HCT116 (cell line): ENCODE measurements at regions not wholly inside any gene's neighbourhood (a gene's known extent, or its start where the extent isn't known, plus 50 kb on each side); places are given as distances from the start of the nearest gene placed in this dataset.

Experiments used
- ATAC-seq: fragments of 200-7000 bp; cut with Tn5 transposase; 2 replicates; pipeline ENCODE4 v1.9.1; 2020; ENCODE audit warnings: mild to moderate bottlenecking, moderate library complexity
- BruUV-seq: library from RNA; stranded (reverse); fragments of 400-500 nt; replicated peaks from 2 replicates; lab custom pipeline; 2021; lab: Mats Ljungman, UMichigan
- CTCF ChIA-PET: fragments of 300-600 bp; sonication (Branson Sonifier 250); formaldehyde crosslinking; loops from one replicate; lab custom pipeline; 2021; ENCODE audit warnings: antibody characterized with exemption; lab: Charles Lee
- POLR2A ChIA-PET: fragments of 300-600, 350-600 bp; sonication (Branson Sonifier 250); formaldehyde crosslinking; loops from one replicate; lab custom pipeline; 2021; ENCODE audit warnings: antibody characterized with exemption; lab: Charles Lee
- RAD21 ChIA-PET, 2 experiments: fragments of 300-600 bp; sonication (Branson Sonifier 250); formaldehyde crosslinking; loops; one replicate each; lab custom pipeline; 2023; ENCODE audit warnings: low total read pairs in 2 of 2; ENCODE audit not compliant: uncharacterized antibody in 2 of 2, unreplicated experiment in 2 of 2, low non-redundant PET in 1 of 2; lab: Charles Lee
- DNase-seq: peaks from one replicate; pipeline ENCODE4 v3.0.0-alpha.2; 2010; ENCODE audit warnings: low read depth, low spot score
- H2AFZ ChIP-seq: fragments of 200-600 bp; shearing (Covaris generic), sonication (generic); 2 replicates; pipeline ENCODE4 v1.6.1; 2017; ENCODE audit warnings: low read depth, mixed run types, mixed read lengths, antibody characterized with exemption, low read length; ENCODE audit not compliant: poor library complexity, severe bottlenecking
- H3K27ac ChIP-seq: 2 replicates; pipeline ENCODE4 v1.5.1; 2012; ENCODE audit warnings: low read depth, low read length
- H3K27me3 ChIP-seq: fragments of 200-600 bp; sonication (generic); 2 replicates; pipeline ENCODE4 v1.6.1; 2016; ENCODE audit warnings: mixed run types, low read length, mixed read lengths; ENCODE audit not compliant: insufficient read depth
- H3K36me3 ChIP-seq, 2 experiments: fragments of 200-500 bp in 1 of 2; fragments of 200-600 bp in 1 of 2; sonication (Bioruptor generic) in 1 of 2; sonication (generic) in 1 of 2; 2 replicates each; pipeline versions ENCODE4 v1.5.1 to v1.6.1; 2014 to 2016; ENCODE audit warnings: low read length in 2 of 2, inconsistent platforms in 1 of 2, mixed read lengths in 1 of 2, mixed run types in 1 of 2; ENCODE audit not compliant: insufficient read depth in 2 of 2, control insufficient read depth in 1 of 2
- H3K4me1 ChIP-seq, 2 experiments: fragments of 200-600 bp in 1 of 2; sonication (generic) in 1 of 2; 2 replicates each; pipeline versions ENCODE4 v1.5.1 to v1.6.1; 2012 to 2017; ENCODE audit warnings: low read length in 2 of 2, inconsistent platforms in 1 of 2, mild to moderate bottlenecking in 1 of 2, mixed read lengths in 1 of 2, mixed run types in 1 of 2, moderate library complexity in 1 of 2; ENCODE audit not compliant: insufficient read depth in 2 of 2, control insufficient read depth in 1 of 2
- H3K4me2 ChIP-seq: fragments of 200-600 bp; sonication (generic); 2 replicates; pipeline ENCODE4 v1.6.1; 2017; ENCODE audit warnings: mixed run types, low read length, mixed read lengths
- H3K4me3 ChIP-seq, 2 experiments: fragments of 200-600 bp in 1 of 2; sonication (generic) in 1 of 2; replicated peaks in 1 of 2; 2 replicates each; pipeline ENCODE4 v1.5.1; 2011 to 2016; ENCODE audit warnings: low read length in 2 of 2, control low read depth in 1 of 2, low read depth in 1 of 2, mild to moderate bottlenecking in 1 of 2, mixed read lengths in 1 of 2, mixed run types in 1 of 2
- H3K79me2 ChIP-seq: fragments of 200-600 bp; sonication (generic); 2 replicates; pipeline ENCODE4 v1.6.1; 2017; ENCODE audit warnings: mild to moderate bottlenecking, mixed run types, low read length, moderate library complexity, mixed read lengths; ENCODE audit not compliant: insufficient read depth
- H3K9ac ChIP-seq: fragments of 200-600 bp; sonication (generic); 2 replicates; pipeline ENCODE4 v1.6.1; 2016; ENCODE audit warnings: low read length, mixed read lengths
- H3K9me2 ChIP-seq: fragments of 200-600 bp; sonication (generic), shearing (Covaris generic); 2 replicates; pipeline ENCODE4 v1.6.1; 2017; ENCODE audit warnings: mixed run types, mild to moderate bottlenecking, moderate library complexity; ENCODE audit not compliant: insufficient read depth
- H3K9me3 ChIP-seq, 2 experiments: fragments of 200-500 bp in 1 of 2; fragments of 200-600 bp in 1 of 2; sonication (Bioruptor generic) in 1 of 2; sonication (generic) in 1 of 2; 2 replicates each; pipeline ENCODE4 v1.6.1; 2014 to 2017; ENCODE audit warnings: low read length in 2 of 2, mixed read lengths in 2 of 2, inconsistent platforms in 1 of 2, low read depth in 1 of 2, mild to moderate bottlenecking in 1 of 2, mixed run types in 1 of 2, moderate library complexity in 1 of 2; ENCODE audit not compliant: control insufficient read depth in 1 of 2, insufficient read depth in 1 of 2
- H4K20me1 ChIP-seq: fragments of 200-600 bp; sonication (generic), shearing (Covaris generic); 2 replicates; pipeline ENCODE4 v1.6.1; 2017; ENCODE audit warnings: mixed run types, mild to moderate bottlenecking, moderate library complexity; ENCODE audit not compliant: insufficient read depth
- ATF3 ChIP-seq: IDR thresholded peaks from 2 replicates; pipeline ENCODE4 v1.6.1; 2012
- CBX3 ChIP-seq: IDR thresholded peaks from 2 replicates; pipeline ENCODE4 v1.6.1; 2012; ENCODE audit warnings: low read depth
- CEBPB ChIP-seq: IDR thresholded peaks from 2 replicates; pipeline ENCODE4 v1.6.1; 2012; ENCODE audit warnings: low read depth
- EGR1 ChIP-seq: IDR thresholded peaks from 2 replicates; pipeline ENCODE4 v1.6.1; 2012; ENCODE audit warnings: low read depth
- ELF1 ChIP-seq: IDR thresholded peaks from 2 replicates; pipeline ENCODE4 v1.6.1; 2012; ENCODE audit warnings: low read depth, borderline replicate concordance
- EZH2 ChIP-seq: fragments of 200-600 bp; sonication (generic); IDR thresholded peaks from 2 replicates; pipeline ENCODE4 v1.6.1; 2017; ENCODE audit warnings: antibody characterized with exemption, mixed run types
- EZH2phosphoT487 ChIP-seq: fragments of 200-600 bp; IDR thresholded peaks from 2 replicates; pipeline ENCODE4 v1.6.1; 2018; ENCODE audit warnings: antibody characterized with exemption, borderline replicate concordance
- FOSL1 ChIP-seq: IDR thresholded peaks from 2 replicates; pipeline ENCODE4 v1.6.1; 2012; ENCODE audit warnings: low read depth
- MAX ChIP-seq: IDR thresholded peaks from 2 replicates; pipeline ENCODE4 v1.6.1; 2012
- RAD21 ChIP-seq: IDR thresholded peaks from 2 replicates; pipeline ENCODE4 v1.6.1; 2012; ENCODE audit warnings: low read depth, mild to moderate bottlenecking
- REST ChIP-seq: IDR thresholded peaks from 2 replicates; pipeline ENCODE4 v1.6.1; 2012; ENCODE audit warnings: low read depth
- SIN3A ChIP-seq: IDR thresholded peaks from 2 replicates; pipeline ENCODE4 v1.6.1; 2012; ENCODE audit warnings: low read depth
- SRF ChIP-seq: IDR thresholded peaks from 2 replicates; pipeline ENCODE4 v1.6.1; 2012; ENCODE audit warnings: low read depth
- TCF7L2 ChIP-seq: IDR thresholded peaks from 2 replicates; pipeline ENCODE4 v1.7.0; 2011; ENCODE audit warnings: borderline replicate concordance, inconsistent platforms; ENCODE audit not compliant: insufficient read depth, insufficient read length; ENCODE audit errors: extremely low read depth
- YY1 ChIP-seq: IDR thresholded peaks from 2 replicates; pipeline ENCODE4 v1.6.1; 2011; ENCODE audit warnings: low read length, low read depth, moderate library complexity, mild to moderate bottlenecking; ENCODE audit not compliant: insufficient replicate concordance; ENCODE audit errors: extremely low read depth
- ZBTB33 ChIP-seq: IDR thresholded peaks from 2 replicates; pipeline ENCODE4 v1.6.1; 2011; ENCODE audit warnings: mild to moderate bottlenecking, low read length, moderate library complexity; ENCODE audit not compliant: insufficient replicate concordance; ENCODE audit errors: extremely low read depth
- ZFX ChIP-seq: fragments of 450-650 bp; IDR thresholded peaks from 2 replicates; pipeline ENCODE4 v1.6.1; 2017
- intact Hi-C: fragments of 100-400 bp; cut with micrococcal nuclease; formaldehyde crosslinking; loops from 2 replicates; pipeline ENCODE4 v1.10.0; 2022

GRCh38 chr13:81394640-81395039 lies 1053.7 kb upstream of the SPRY2 start:
- CTCF ChIA-PET, result interaction anchor here (0.7 kb wide), 1 partner anchor 39 kb away, joined by 3 read pairs; no protein-coding TSS in a partner anchor
- BruUV-seq, result no TSS peak
- Histone ChIP-seq H3K4me1 (no peaks in the 10 kb centered on the region), H3K27me3 (no peaks in the 10 kb centered on the region), H3K36me3 (no peaks in the 10 kb centered on the region), H3K9ac (no peak overlapping the region), H3K9me2 (no peaks in the 10 kb centered on the region), H4K20me1 (no peaks in the 10 kb centered on the region), H3K4me2 (no peak overlapping the region), H3K4me3 (no peak overlapping the region), H3K9me3 (no peaks in the 10 kb centered on the region), H3K27ac (no peak overlapping the region), H2AFZ (no peak overlapping the region), H3K79me2 (no peaks in the 10 kb centered on the region)
- TF ChIP-seq TCF7L2 (no peak), MAX (no peak), SIN3A (no peak), CBX3 (no peak), ZFX (no peak), EZH2phosphoT487 (no peak), EZH2 (no peak), RAD21 (no peak), SRF (no peak)
- POLR2A ChIA-PET, result no interaction called here
- ATAC-seq (no peak), DNase-seq (no peak)
- intact Hi-C loops, result no loop called here
- RAD21 ChIA-PET, result no interaction called here

- RAD21 ChIA-PET, result no interaction called here
- CTCF ChIA-PET, result no interaction called here
- H3K27ac ChIP-seq, result no peak overlapping the region
- no peak overlapping the region for H3K9ac ChIP-seq
- no TSS peak for BruUV-seq
- H3K36me3 ChIP-seq, result no peaks in the 10 kb centered on the region
- DNase-seq (no peak), ATAC-seq (no peak)
- intact Hi-C loops, result no loop called here
- no peak overlapping the region for H2AFZ ChIP-seq
- no peak overlapping the region for H3K4me3 ChIP-seq
- TF ChIP-seq ZBTB33, result no peak
- TF ChIP-seq REST, result no peak
- no peak for TF ChIP-seq ELF1
- TF ChIP-seq CEBPB, result no peak
- TF ChIP-seq MAX, result no peak
- no peak for TF ChIP-seq FOSL1
- TF ChIP-seq YY1, result no peak
- TF ChIP-seq SRF, result no peak
- TF ChIP-seq EZH2, result no peak
- no peak for TF ChIP-seq EGR1
- no peak for TF ChIP-seq ATF3
- H3K4me1 ChIP-seq, result no peaks in the 10 kb centered on the region
- no peaks in the 10 kb centered on the region for H3K9me3 ChIP-seq
- H4K20me1 ChIP-seq, result no peaks in the 10 kb centered on the region
- no peaks in the 10 kb centered on the region for H3K27me3 ChIP-seq
- no peaks in the 10 kb centered on the region for H3K79me2 ChIP-seq
- no peaks in the 10 kb centered on the region for H3K9me2 ChIP-seq
- no peak overlapping the region for H3K4me2 ChIP-seq
- POLR2A ChIA-PET, result no interaction called here
Observed at GRCh38 chr13:81393721-81394120, 1052.8 kb upstream of the SPRY2 start.
